ENCODE measurements at regions not wholly inside any gene's neighbourhood (a gene's known extent, or its start where the extent isn't known, plus 50 kb on each side); places are given as distances from the start of the nearest gene placed in this dataset.
"Not testable (repeated sequence)": the region's sequence is repeated elsewhere in the genome, so short reads cannot be mapped to it uniquely, and the experiment has no call there.

GRCh38 chr5:3456121-3456681, 139.4 kb upstream of the IRX1 start:
- no peak for TF ChIP-seq E2F1 (CRISPR knock-in tag; IDR thresholded peaks at IDR 0.05)
- TF ChIP-seq ZNF396 (CRISPR knock-in tag; IDR thresholded peaks at IDR 0.05; ENCODE audit: borderline replicate concordance), result no peak
- TF ChIP-seq GTF2I (CRISPR knock-in tag; conservative IDR thresholded peaks at IDR 0.05), result no peak
- no peak for TF ChIP-seq ZNF671 (CRISPR knock-in tag; IDR thresholded peaks at IDR 0.05)
- no peak for TF ChIP-seq EMX1 (CRISPR knock-in tag; IDR thresholded peaks at IDR 0.05)
- TF ChIP-seq ERG (CRISPR knock-in tag; IDR thresholded peaks at IDR 0.05), result no peak
- no peak overlapping the region for H3K4me3 Mint-ChIP-seq
- H3K9me3 Mint-ChIP-seq, result peaks cover 13% of the 10 kb centered on the region
- CTCF ChIA-PET, result interaction anchor here (1.1 kb wide), 1 partner anchor 101 kb away, joined by 3 read pairs; no protein-coding TSS in a partner anchor
- POLR2A ChIA-PET, result no interaction called here
- H3K36me3 Mint-ChIP-seq, result no peaks in the 10 kb centered on the region; the same call in 1 of the 2 replicates
- no peaks in the 10 kb centered on the region for H3K27me3 Mint-ChIP-seq (ENCODE audit: low read depth)
- ATAC-seq, result no peak
- DNase-seq (ENCODE audit: low spot score), result no peak
- H3K27ac Mint-ChIP-seq, result no peak overlapping the region
- no peaks in the 10 kb centered on the region for H3K4me1 Mint-ChIP-seq

- H3K27ac Mint-ChIP-seq, ATAC-seq, CTCF ChIA-PET: not testable (repeated sequence)
These were observed 141.6 kb upstream of the IRX1 start for GRCh38 chr5:3454028-3454427.

GRCh38 chr5:3452622-3453021, 143.0 kb upstream of the IRX1 start:
- no peak for TF ChIP-seq GTF2I (CRISPR knock-in tag; conservative IDR thresholded peaks at IDR 0.05)
- no peak for TF ChIP-seq ZBTB21 (CRISPR knock-in tag; IDR thresholded peaks at IDR 0.05; ENCODE audit: borderline replicate concordance)
- TF ChIP-seq CREB1 (CRISPR knock-in tag; IDR thresholded peaks at IDR 0.05), result no peak
- no peak for TF ChIP-seq NR3C1 (CRISPR knock-in tag; conservative IDR thresholded peaks at IDR 0.05; ENCODE audit: low read depth)
- TF ChIP-seq MYBL2 (CRISPR knock-in tag; IDR thresholded peaks at IDR 0.05), result no peak
- TF ChIP-seq NFE2L1 (CRISPR knock-in tag; IDR thresholded peaks at IDR 0.05), result no peak
- POLR2A ChIA-PET, result no interaction called here
- no peaks in the 10 kb centered on the region for H3K4me1 Mint-ChIP-seq
- no peak overlapping the region for H3K4me3 Mint-ChIP-seq
- ATAC-seq, result no peak
- CTCF ChIA-PET, result no interaction called here
- DNase-seq (ENCODE audit: low spot score), result no peak
- peaks cover 13% of the 10 kb centered on the region for H3K9me3 Mint-ChIP-seq
- H3K27ac Mint-ChIP-seq, result no peak overlapping the region
- H3K36me3 Mint-ChIP-seq, result no peaks in the 10 kb centered on the region; the same call in 1 of the 2 replicates
- H3K27me3 Mint-ChIP-seq (ENCODE audit: low read depth), result no peaks in the 10 kb centered on the region

More at GRCh38 chr5:3454028-3454427, 141.6 kb upstream of the IRX1 start:
- DNase-seq (ENCODE audit: low spot score); POLR2A ChIA-PET; H3K4me1 Mint-ChIP-seq; H3K36me3 Mint-ChIP-seq; H3K27me3 Mint-ChIP-seq (ENCODE audit: low read depth); H3K4me3 Mint-ChIP-seq: not testable (repeated sequence)
- peaks cover 13% of the 10 kb centered on the region for H3K9me3 Mint-ChIP-seq

GRCh38 chr5:3451961-3452360, 143.7 kb upstream of the IRX1 start:
- CTCF ChIA-PET, result interaction anchor here (0.9 kb wide), 1 partner anchor 9 kb away, joined by 3 read pairs; no protein-coding TSS in a partner anchor
- no peak for TF ChIP-seq GABPB1 (CRISPR knock-in tag; IDR thresholded peaks at IDR 0.05)
- no peak for TF ChIP-seq ZNF532 (CRISPR knock-in tag; IDR thresholded peaks at IDR 0.05; ENCODE audit: borderline replicate concordance)
- TF ChIP-seq E2F1 (CRISPR knock-in tag; IDR thresholded peaks at IDR 0.05), result no peak
- TF ChIP-seq HMGA2 (CRISPR knock-in tag; IDR thresholded peaks at IDR 0.05), result no peak
- no peak for TF ChIP-seq ETV6 (CRISPR knock-in tag; IDR thresholded peaks at IDR 0.05)
- TF ChIP-seq MLX (CRISPR knock-in tag; IDR thresholded peaks at IDR 0.05), result no peak
- no peaks in the 10 kb centered on the region for H3K27me3 Mint-ChIP-seq (ENCODE audit: low read depth)
- H3K4me1 Mint-ChIP-seq, result no peaks in the 10 kb centered on the region
- H3K4me3 Mint-ChIP-seq, result no peak overlapping the region
- no peak for DNase-seq (ENCODE audit: low spot score)
- H3K9me3 Mint-ChIP-seq, result peaks cover 13% of the 10 kb centered on the region
- no peaks in the 10 kb centered on the region; the same call in 1 of the 2 replicates for H3K36me3 Mint-ChIP-seq
- no peak for ATAC-seq
- no peak overlapping the region for H3K27ac Mint-ChIP-seq
- POLR2A ChIA-PET, result no interaction called here

All from WTC11 (cell line).